ENCODE measurements at regions not wholly inside any gene's neighbourhood (a gene's known extent, or its start where the extent isn't known, plus 50 kb on each side); places are given as distances from the start of the nearest gene placed in this dataset.

DNA sequence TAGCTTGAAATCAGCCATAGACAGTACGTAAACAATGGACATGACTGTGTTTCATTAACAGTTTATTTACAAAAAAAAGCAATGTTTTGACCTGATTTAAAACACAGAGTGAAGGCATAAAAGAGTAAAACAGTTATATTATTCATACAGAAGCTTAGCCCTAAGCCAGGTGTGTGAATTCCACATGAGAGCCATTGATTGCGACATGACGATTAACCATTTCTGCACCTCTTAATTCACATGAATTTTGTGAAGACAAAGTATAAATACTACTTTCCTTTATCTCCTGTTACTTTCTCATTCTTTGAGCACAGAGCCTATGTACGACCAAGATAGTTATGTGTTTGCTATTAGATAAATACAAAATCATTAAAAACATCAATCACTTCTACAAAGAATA is 55.0 kb upstream of the MAGEB18 start:
- Histone ChIP-seq H3K23ac (ENCODE audit: insufficient read length) (no peak overlapping the region), H3K9me3 (ENCODE audit: insufficient read depth in 2 of 2, low read depth in 1 of 2, low read length in 1 of 2) (no peaks in the 10 kb centered on the region), H2BK15ac (ENCODE audit: low read length) (no peak overlapping the region), H3K36me3 (ENCODE audit: control insufficient read depth in 2 of 4, insufficient read depth in 4 of 4, low read length in 3 of 4) (no peaks in the 10 kb centered on the region), H2BK12ac (ENCODE audit: low read depth, low read length) (no peak overlapping the region), H3K14ac (ENCODE audit: insufficient read length) (no peak overlapping the region), H2AFZ (ENCODE audit: low read length) (no peak overlapping the region), H3K23me2 (ENCODE audit: low read depth, low read length) (no peaks in the 10 kb centered on the region), H3K4ac (replicated peaks; ENCODE audit: insufficient read length, low read depth, low read length) (no peak overlapping the region), H3K4me3 (ENCODE audit: extremely low read depth in 1 of 4, insufficient read depth in 2 of 4, low read depth in 3 of 4, low read length in 4 of 4) (no peak overlapping the region), H3K4me1 (replicated peaks in 1 of 4; ENCODE audit: control insufficient read depth in 3 of 4, insufficient read depth in 4 of 4, low read length in 3 of 4) (no peaks in the 10 kb centered on the region), H3K79me1 (ENCODE audit: low read depth, low read length) (no peaks in the 10 kb centered on the region), H4K20me1 (replicated peaks in 1 of 2; ENCODE audit: control insufficient read depth in 1 of 2, insufficient read depth in 2 of 2, low read length in 2 of 2) (no peaks in the 10 kb centered on the region), H3K18ac (ENCODE audit: extremely low read depth, low read length) (no peak overlapping the region), H3K27me3 (replicated peaks in 1 of 4; ENCODE audit: control insufficient read depth in 3 of 4, extremely low read depth in 1 of 4, insufficient read depth in 3 of 4, low read length in 3 of 4) (no peaks in the 10 kb centered on the region), H4K5ac (ENCODE audit: insufficient read length, low read depth, low read length) (no peak overlapping the region), H2BK5ac (ENCODE audit: low read depth, low read length) (no peak overlapping the region), H4K91ac (replicated peaks; ENCODE audit: insufficient read length, low read length) (no peak overlapping the region), H3K56ac (replicated peaks; ENCODE audit: insufficient read length, low read depth, low read length) (no peak overlapping the region), H3K79me2 (ENCODE audit: control insufficient read depth in 1 of 2, insufficient read depth in 2 of 2, low read length in 2 of 2) (no peaks in the 10 kb centered on the region), H2AK5ac (ENCODE audit: low read depth, low read length) (no peak overlapping the region), H3K27ac (ENCODE audit: low read depth, low read length) (no peak overlapping the region), H3K4me2 (ENCODE audit: insufficient read depth in 1 of 2, low read depth in 2 of 2, low read length in 2 of 2) (no peak overlapping the region), H4K8ac (ENCODE audit: extremely low read depth, insufficient read depth, low read length) (no peak overlapping the region), H2BK120ac (replicated peaks; ENCODE audit: low read depth, low read length) (no peak overlapping the region), H3K9ac (replicated peaks in 1 of 4; ENCODE audit: extremely low read depth in 1 of 4, low read depth in 3 of 4, low read length in 3 of 4) (no peak overlapping the region), H2BK20ac (ENCODE audit: low read length) (no peak overlapping the region)
- TF ChIP-seq SP4 (IDR thresholded peaks at IDR 0.05; ENCODE audit: low read length), result no peak
- TF ChIP-seq SIRT6 (IDR thresholded peaks at IDR 0.05; ENCODE audit: low read length), result no peak
- no peak for FAIRE-seq
- 98% methylated on average over 4 of the region's 4 CpGs; no CpG with 5 or more reads in 1 of the 2 experiments for WGBS, 2 experiments (ENCODE audit: extremely low coverage in 1 of 2, insufficient coverage in 1 of 2, insufficient read length in 1 of 2, insufficient replicate concordance in 2 of 2, low coverage in 1 of 2, low lambda C conversion rate in 2 of 2, missing lambda C conversion rate in 1 of 2)
- ChIA-PET CTCF (ENCODE audit: partially characterized antibody) (interaction anchor here (0.5 to 0.7 kb wide), 2 partner anchors 10 to 127 kb away, joined by 3 to 4 read pairs; no protein-coding TSS in a partner anchor), POLR2A (ENCODE audit: partially characterized antibody) (no interaction called here)
- DNase-seq (ENCODE audit: low read depth in 1 of 2, low spot score in 2 of 2), result no peak
